ENCODE measurements at regions not wholly inside any gene's neighbourhood (a gene's known extent, or its start where the extent isn't known, plus 50 kb on each side); places are given as distances from the start of the nearest gene placed in this dataset.
A peak's percentile ranks its signal among the peaks of the same experiment; 100 is the strongest.
"Not testable (repeated sequence)": the region's sequence is repeated elsewhere in the genome, so short reads cannot be mapped to it uniquely, and the experiment has no call there.

- H3K27ac ChIP-seq: peak overlapping the region in 3 of 4 donors; percentile 12 to 72 (median 39)
- H3K4me3 ChIP-seq: no peak overlapping the region
- H3K4me1 ChIP-seq: peaks cover 0 to 38% (median 7%) of the 10 kb centered on the region in 3 donors
- no peak for TF ChIP-seq EP300 (IDR thresholded peaks at IDR 0.05)
- TF ChIP-seq CTCF (IDR thresholded peaks at IDR 0.05): no peak
- TF ChIP-seq POLR2A (IDR thresholded peaks at IDR 0.05): no peak
- H3K9me3 ChIP-seq: no peaks in the 10 kb centered on the region
- no peak for ATAC-seq
- 56% methylated on average over 1 of the region's 1 CpG; no CpG with 5 or more reads in 1 of the 2 donors for WGBS, 2 donors (ENCODE audit: low coverage in 1 of 2)
- no peaks in the 10 kb centered on the region for H3K27me3 ChIP-seq
- H3K36me3 ChIP-seq: no peaks in the 10 kb centered on the region
These were observed 57.1 kb upstream of the MBNL1 start for GRCh38 chr3:152211655-152212054.

- Histone ChIP-seq H3K27me3 (no peaks in the 10 kb centered on the region), H3K4me3 (no peak overlapping the region), H3K36me3 (no peaks in the 10 kb centered on the region), H3K4me1 (peaks cover 0 to 40% (median 7%) of the 10 kb centered on the region in 3 donors), H3K27ac (peak overlapping the region; percentile 65 to 74 (median 68)), H3K9me3 (no peaks in the 10 kb centered on the region)
- TF ChIP-seq EP300 (IDR thresholded peaks at IDR 0.05) (no peak), POLR2A (IDR thresholded peaks at IDR 0.05) (no peak), CTCF (IDR thresholded peaks at IDR 0.05) (no peak), POLR2AphosphoS5 (IDR thresholded peaks at IDR 0.05) (no peak)
- peak; percentile 39 for ATAC-seq
These were observed 55.5 kb upstream of the MBNL1 start for GRCh38 chr3:152213203-152213602.

- no peak overlapping the region for H3K4me3 ChIP-seq
- peak overlapping the region; percentile 65 to 74 (median 68) for H3K27ac ChIP-seq
- H3K36me3 ChIP-seq: no peaks in the 10 kb centered on the region
- H3K4me1 ChIP-seq: peaks cover 0 to 41% (median 11%) of the 10 kb centered on the region in 3 donors
- no peak for ATAC-seq
- 50 to 82% methylated on average over 1 of the region's 1 CpG for WGBS, 2 donors (ENCODE audit: low coverage in 1 of 2)
- H3K27me3 ChIP-seq: no peaks in the 10 kb centered on the region
- TF ChIP-seq EP300 (IDR thresholded peaks at IDR 0.05) (no peak), POLR2AphosphoS5 (IDR thresholded peaks at IDR 0.05) (no peak), CTCF (IDR thresholded peaks at IDR 0.05) (no peak), POLR2A (IDR thresholded peaks at IDR 0.05) (no peak)
- no peaks in the 10 kb centered on the region for H3K9me3 ChIP-seq
These were observed 54.8 kb upstream of the MBNL1 start for GRCh38 chr3:152213938-152214337.

- not testable (repeated sequence) for H3K27me3 ChIP-seq, H3K9me3 ChIP-seq, H3K36me3 ChIP-seq, H3K4me3 ChIP-seq, ATAC-seq
- Histone ChIP-seq H3K4me1 (peaks cover 0 to 69% (median 24%) of the 10 kb centered on the region in 3 donors), H3K27ac (peak overlapping the region; percentile 26 to 77 (median 66))
- WGBS, 2 donors (ENCODE audit: low coverage in 1 of 2): 93% methylated on average over 3 of the region's 34 CpGs; no CpG with 5 or more reads in 1 of the 2 donors
These were observed 51.5 kb upstream of the MBNL1 start for GRCh38 chr3:152216960-152217865.

- 89 to 92% methylated on average over 1 of the region's 1 CpG for WGBS, 2 donors (ENCODE audit: low coverage in 1 of 2)
- Histone ChIP-seq H3K36me3 (no peaks in the 10 kb centered on the region), H3K27ac (peak overlapping the region; percentile 38 to 80 (median 70)), H3K9me3 (no peaks in the 10 kb centered on the region), H3K27me3 (no peaks in the 10 kb centered on the region), H3K4me3 (no peak overlapping the region), H3K4me1 (peaks cover 0 to 71% (median 19%) of the 10 kb centered on the region in 3 donors)
- ATAC-seq: no peak
- TF ChIP-seq POLR2AphosphoS5 (IDR thresholded peaks at IDR 0.05): no peak
- TF ChIP-seq EP300 (IDR thresholded peaks at IDR 0.05): no peak
- TF ChIP-seq CTCF (IDR thresholded peaks at IDR 0.05): no peak
- no peak for TF ChIP-seq POLR2A (IDR thresholded peaks at IDR 0.05)
These were observed 50.1 kb upstream of the MBNL1 start for GRCh38 chr3:152218602-152219001.

Data from gastroesophageal sphincter (tissue), 4 donors.